Mesenchymal stem cell (in vitro differentiated cells and primary cell): ENCODE measurements at regions not wholly inside any gene's neighbourhood (a gene's known extent, or its start where the extent isn't known, plus 50 kb on each side); places are given as distances from the start of the nearest gene placed in this dataset.
A peak's percentile ranks its signal among the peaks of the same experiment; 100 is the strongest.

Experiments used
- DNase-seq: peaks from one replicate; pipeline ENCODE4 v3.0.0-alpha.2; 2013
- H2AFZ ChIP-seq: one replicate; pipeline ENCODE4 v1.6.1; 2013; ENCODE audit warnings: low read depth, mild to moderate bottlenecking, control low read depth, inconsistent platforms, low read length, moderate library complexity
- H2AK5ac ChIP-seq: 2 replicates; pipeline ENCODE4 v1.6.1; 2013; ENCODE audit warnings: low read length, moderate library complexity, mild to moderate bottlenecking, inconsistent platforms; ENCODE audit not compliant: severe bottlenecking
- H2BK120ac ChIP-seq: one replicate; pipeline ENCODE4 v1.6.1; 2013; ENCODE audit warnings: low read depth, mild to moderate bottlenecking, inconsistent platforms, low read length, moderate library complexity
- H2BK12ac ChIP-seq, 2 experiments: one replicate each; pipeline ENCODE4 v1.6.1; 2013; ENCODE audit warnings: inconsistent platforms in 2 of 2, low read length in 2 of 2, mild to moderate bottlenecking in 2 of 2, moderate library complexity in 2 of 2, control low read depth in 1 of 2
- H2BK15ac ChIP-seq: one replicate; pipeline ENCODE4 v1.6.1; 2013; ENCODE audit warnings: mild to moderate bottlenecking, low read depth, inconsistent platforms; ENCODE audit not compliant: poor library complexity, severe bottlenecking
- H2BK5ac ChIP-seq: 2 replicates; pipeline ENCODE4 v1.6.1; 2013; ENCODE audit warnings: low read depth, mild to moderate bottlenecking, low read length, control low read depth, inconsistent platforms; ENCODE audit not compliant: poor library complexity, severe bottlenecking
- H3K14ac ChIP-seq, 2 experiments: one replicate each; pipeline ENCODE4 v1.6.1; 2013; ENCODE audit warnings: inconsistent platforms in 2 of 2, low read length in 2 of 2, control low read depth in 1 of 2, mild to moderate bottlenecking in 1 of 2, moderate library complexity in 1 of 2
- H3K18ac ChIP-seq, 2 experiments: one replicate each; pipeline ENCODE4 v1.6.1; 2013; ENCODE audit warnings: inconsistent platforms in 2 of 2, low read length in 2 of 2, control low read depth in 1 of 2, low read depth in 1 of 2, mild to moderate bottlenecking in 1 of 2
- H3K23ac ChIP-seq, 2 experiments: one replicate each; pipeline ENCODE4 v1.6.1; 2013; ENCODE audit warnings: inconsistent platforms in 2 of 2, low read length in 2 of 2, mild to moderate bottlenecking in 2 of 2, moderate library complexity in 2 of 2, control low read depth in 1 of 2
- H3K27ac ChIP-seq: 2 replicates; pipeline ENCODE4 v1.5.1; 2013; ENCODE audit warnings: mild to moderate bottlenecking, moderate library complexity, low read length, control low read depth, inconsistent platforms; ENCODE audit not compliant: poor library complexity, severe bottlenecking
- H3K27me3 ChIP-seq, 2 experiments: 2 replicates each; pipeline versions ENCODE4 v1.6.1 to v1.7.0; 2013; ENCODE audit warnings: low read length in 2 of 2, mild to moderate bottlenecking in 2 of 2, moderate library complexity in 2 of 2, control low read depth in 1 of 2, inconsistent platforms in 1 of 2; ENCODE audit not compliant: control insufficient read depth in 1 of 2, insufficient read depth in 1 of 2
- H3K36me3 ChIP-seq, 2 experiments: 2 replicates each; pipeline versions ENCODE4 v1.6.1 to v1.7.0; 2013; ENCODE audit warnings: low read length in 2 of 2, control low read depth in 1 of 2, inconsistent platforms in 1 of 2, low read depth in 1 of 2, mild to moderate bottlenecking in 1 of 2; ENCODE audit not compliant: insufficient read depth in 2 of 2, control insufficient read depth in 1 of 2
- H3K4ac ChIP-seq, 2 experiments: one replicate each; pipeline ENCODE4 v1.6.1; 2013; ENCODE audit warnings: inconsistent platforms in 2 of 2, low read length in 2 of 2, mild to moderate bottlenecking in 2 of 2, moderate library complexity in 2 of 2, control low read depth in 1 of 2, low read depth in 1 of 2
- H3K4me1 ChIP-seq: 2 replicates; pipeline ENCODE4 v1.6.1; 2013; ENCODE audit warnings: low read depth, low read length, control low read depth; ENCODE audit not compliant: control insufficient read depth, insufficient read depth
- H3K4me2 ChIP-seq: 2 replicates; pipeline ENCODE4 v1.6.1; 2013; ENCODE audit warnings: low read length, mild to moderate bottlenecking, inconsistent platforms; ENCODE audit not compliant: poor library complexity, severe bottlenecking
- H3K4me3 ChIP-seq, 2 experiments: 2 replicates each; pipeline versions ENCODE4 v1.5.1 to v1.7.0; 2013; ENCODE audit warnings: low read length in 2 of 2, mild to moderate bottlenecking in 2 of 2, control low read depth in 1 of 2, low read depth in 1 of 2; ENCODE audit not compliant: insufficient read depth in 1 of 2
- H3K79me1 ChIP-seq: replicated peaks from 2 replicates; pipeline ENCODE4 v1.6.1; 2013; ENCODE audit warnings: mild to moderate bottlenecking, control low read depth, low read length, inconsistent platforms; ENCODE audit not compliant: poor library complexity, severe bottlenecking
- H3K9ac ChIP-seq: 2 replicates; pipeline ENCODE4 v1.7.0; 2013; ENCODE audit warnings: mild to moderate bottlenecking, low read length, moderate library complexity
- H3K9me3 ChIP-seq: 2 replicates; pipeline ENCODE4 v1.7.0; 2013; ENCODE audit warnings: mild to moderate bottlenecking, low read length; ENCODE audit not compliant: control insufficient read depth
- H4K8ac ChIP-seq: one replicate; pipeline ENCODE4 v1.6.1; 2013; ENCODE audit warnings: inconsistent platforms, mild to moderate bottlenecking, low read length, moderate library complexity
- H4K91ac ChIP-seq: one replicate; pipeline ENCODE4 v1.6.1; 2013; ENCODE audit warnings: mild to moderate bottlenecking, low read length, inconsistent platforms
- WGBS: methylation state at CpG from one replicate; pipeline ENCODE4 v1.1.7; 2013; ENCODE audit warnings: mixed read lengths; 5-methylcytosine and 5-hydroxymethylcytosine counted together

- Histone ChIP-seq H3K27me3 (no peaks in the 10 kb centered on the region), H3K9ac (no peak overlapping the region), H3K4me3 (no peak overlapping the region), H4K8ac (no peak overlapping the region), H3K4me2 (no peak overlapping the region), H3K9me3 (no peaks in the 10 kb centered on the region), H3K27ac (no peak overlapping the region), H3K4me1 (peaks cover 2% of the 10 kb centered on the region), H3K18ac (no peak overlapping the region), H2BK12ac (no peak overlapping the region), H2BK15ac (no peak overlapping the region), H3K23ac (no peak overlapping the region), H2AFZ (no peak overlapping the region), H3K14ac (no peak overlapping the region), H4K91ac (no peak overlapping the region), H3K79me1 (no peaks in the 10 kb centered on the region), H3K4ac (no peak overlapping the region), H2BK5ac (no peak overlapping the region), H2AK5ac (no peak overlapping the region), H2BK120ac (no peak overlapping the region), H3K36me3 (no peaks in the 10 kb centered on the region)
- no peak for DNase-seq
- no CpG with 5 or more reads among the region's 3 CpGs for WGBS
Observed at GRCh38 chr6:121582262-121582661, 146.8 kb downstream of the GJA1 start.

GRCh38 chr6:121584586-121585369, 149.3 kb downstream of the GJA1 start:
- Histone ChIP-seq H3K9me3 (no peaks in the 10 kb centered on the region), H2BK5ac (no peak overlapping the region), H3K14ac (no peak overlapping the region), H2BK120ac (no peak overlapping the region), H3K9ac (peak overlapping the region; percentile 68), H3K4me2 (no peak overlapping the region), H3K27ac (no peak overlapping the region), H3K36me3 (no peaks in the 10 kb centered on the region), H3K4me1 (peaks cover 2% of the 10 kb centered on the region), H3K23ac (no peak overlapping the region), H3K4ac (no peak overlapping the region), H2AFZ (no peak overlapping the region), H3K4me3 (no peak overlapping the region), H2AK5ac (no peak overlapping the region), H4K8ac (no peak overlapping the region), H3K27me3 (no peaks in the 10 kb centered on the region), H2BK12ac (no peak overlapping the region), H3K18ac (no peak overlapping the region), H2BK15ac (no peak overlapping the region), H3K79me1 (no peaks in the 10 kb centered on the region), H4K91ac (no peak overlapping the region)
- DNase-seq = peak; percentile 65
- 100% methylated on average over 2 of the region's 4 CpGs for WGBS

- Histone ChIP-seq H3K14ac (no peak overlapping the region), H3K9me3 (no peaks in the 10 kb centered on the region), H3K4me1 (no peaks in the 10 kb centered on the region), H3K27me3 (no peaks in the 10 kb centered on the region), H3K23ac (no peak overlapping the region), H3K79me1 (no peaks in the 10 kb centered on the region), H4K91ac (no peak overlapping the region), H3K27ac (no peak overlapping the region), H4K8ac (no peak overlapping the region), H3K4ac (no peak overlapping the region), H3K18ac (no peak overlapping the region), H3K9ac (no peak overlapping the region), H2BK5ac (no peak overlapping the region), H2BK15ac (no peak overlapping the region), H2AK5ac (no peak overlapping the region), H3K4me2 (no peak overlapping the region), H2BK12ac (no peak overlapping the region), H2AFZ (no peak overlapping the region), H2BK120ac (no peak overlapping the region), H3K36me3 (no peaks in the 10 kb centered on the region), H3K4me3 (no peak overlapping the region)
- WGBS = 85% methylated on average over 2 of the region's 2 CpGs
- peak; percentile 9 for DNase-seq
Observed at GRCh38 chr6:121590438-121590837, 155.0 kb downstream of the GJA1 start.

DNA sequence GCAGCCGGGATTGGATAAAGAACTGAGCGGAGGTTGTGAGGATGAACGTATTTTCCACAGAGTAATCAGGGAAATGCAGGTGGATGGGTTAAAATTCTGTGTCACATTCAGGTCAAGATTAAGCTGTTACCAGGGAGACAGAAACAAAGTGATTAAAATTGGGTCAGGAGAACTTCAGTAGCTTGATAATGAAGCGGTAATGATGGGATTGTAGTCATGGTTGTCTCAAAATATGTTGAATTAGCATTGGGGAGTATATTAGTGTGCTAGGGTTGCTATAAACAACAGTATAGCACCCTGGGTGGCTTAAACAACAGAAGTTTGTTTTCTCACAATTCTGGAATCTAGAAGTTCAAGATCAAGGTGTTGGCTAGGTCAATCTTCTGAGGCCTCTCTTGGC, 155.5 kb downstream of the GJA1 start:
- Histone ChIP-seq H3K9me3 (no peaks in the 10 kb centered on the region), H3K27me3 (no peaks in the 10 kb centered on the region), H3K36me3 (no peaks in the 10 kb centered on the region), H3K27ac (no peak overlapping the region), H3K9ac (no peak overlapping the region), H3K79me1 (no peaks in the 10 kb centered on the region), H2BK12ac (no peak overlapping the region), H3K4me2 (no peak overlapping the region), H3K4me1 (no peaks in the 10 kb centered on the region), H3K4me3 (no peak overlapping the region), H4K91ac (no peak overlapping the region), H3K23ac (no peak overlapping the region), H2BK5ac (no peak overlapping the region), H3K14ac (no peak overlapping the region), H3K4ac (no peak overlapping the region), H3K18ac (no peak overlapping the region), H4K8ac (no peak overlapping the region), H2AFZ (no peak overlapping the region), H2BK15ac (no peak overlapping the region), H2AK5ac (no peak overlapping the region), H2BK120ac (no peak overlapping the region)
- 98% methylated on average over 4 of the region's 4 CpGs for WGBS
- no peak for DNase-seq
